GM04503 (cell line): ENCODE measurements at regions not wholly inside any gene's neighbourhood (a gene's known extent, or its start where the extent isn't known, plus 50 kb on each side); places are given as distances from the start of the nearest gene placed in this dataset.
"Not testable (repeated sequence)": the region's sequence is repeated elsewhere in the genome, so short reads cannot be mapped to it uniquely, and the experiment has no call there.

Experiments used
- DNase-seq: peaks from one replicate; pipeline ENCODE4 v3.0.0-alpha.2; 2012; ENCODE audit warnings: low read depth

DNA sequence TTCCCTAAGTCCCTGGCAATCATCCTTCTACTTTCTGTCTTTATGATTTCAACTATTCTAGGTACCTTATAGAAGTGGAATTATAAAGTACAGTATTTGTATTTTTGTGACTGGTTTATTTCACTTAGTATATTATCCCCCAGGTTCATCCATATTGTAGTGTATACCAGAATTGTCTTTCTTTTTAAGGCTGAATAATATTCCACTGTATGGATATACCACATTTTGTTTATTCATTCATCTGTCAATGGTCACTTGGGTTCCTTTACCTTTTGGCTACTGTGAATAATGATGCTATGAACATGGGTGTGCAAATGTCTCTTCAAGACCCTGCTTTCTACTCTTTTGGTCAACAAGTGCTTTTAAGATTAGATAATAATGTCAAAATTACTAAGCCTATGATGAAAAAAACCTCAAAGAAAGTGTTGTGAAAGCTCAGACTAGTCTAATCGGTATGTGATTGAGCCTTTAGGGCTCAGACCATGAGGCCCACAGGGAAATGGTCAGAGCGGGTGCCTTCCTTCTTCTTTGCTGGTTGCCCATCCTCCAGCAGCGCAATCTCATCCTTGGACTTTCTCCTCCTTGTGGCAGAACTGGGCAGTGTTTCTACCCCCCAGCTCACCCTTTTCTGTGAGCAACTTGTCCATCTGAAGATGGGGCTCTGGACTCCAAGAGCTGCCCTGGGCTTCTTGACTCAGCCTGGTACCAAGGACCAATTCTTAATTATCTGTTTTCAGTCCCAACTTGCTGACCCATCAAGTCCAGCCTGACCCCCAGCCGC is 105.4 kb downstream of the TTC8 start:
- DNase-seq: no peak

DNA sequence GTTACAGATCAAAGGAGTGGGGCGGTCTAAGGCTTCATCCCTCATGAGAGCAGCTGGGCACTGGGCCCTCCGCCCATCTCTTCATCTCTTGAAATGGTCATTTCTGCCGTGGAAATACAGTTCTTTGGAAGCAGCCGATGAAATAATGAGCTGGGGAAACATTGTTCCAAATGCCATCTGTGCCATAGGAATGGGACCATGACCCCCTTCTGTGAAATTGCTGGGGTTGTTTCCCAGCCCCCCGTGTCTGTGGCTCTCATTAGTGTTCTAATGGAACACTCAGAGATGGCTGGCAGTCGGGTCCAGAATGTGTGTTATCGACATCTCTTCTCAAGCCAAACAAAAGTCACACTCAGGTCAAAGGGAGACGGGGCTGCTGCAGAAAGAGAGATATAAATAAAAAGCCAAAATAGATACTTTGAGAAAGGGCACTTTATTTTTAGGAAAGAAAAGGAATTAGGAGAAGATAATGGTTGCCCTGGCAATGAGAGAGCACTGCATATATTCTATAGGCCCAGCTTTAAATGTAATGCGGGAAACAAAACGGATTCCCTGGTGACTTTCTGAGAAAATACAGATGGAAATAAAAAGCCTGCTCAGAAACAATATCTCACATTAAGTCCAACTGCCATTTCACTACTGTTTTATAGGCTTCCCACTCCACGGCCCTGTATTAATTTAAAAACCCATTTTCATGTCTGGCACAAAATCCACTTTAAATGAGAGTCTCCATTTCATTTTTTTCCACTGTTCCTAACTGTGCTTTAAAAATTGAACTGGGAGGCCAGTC is 107.1 kb downstream of the TTC8 start:
- no peak for DNase-seq

DNA sequence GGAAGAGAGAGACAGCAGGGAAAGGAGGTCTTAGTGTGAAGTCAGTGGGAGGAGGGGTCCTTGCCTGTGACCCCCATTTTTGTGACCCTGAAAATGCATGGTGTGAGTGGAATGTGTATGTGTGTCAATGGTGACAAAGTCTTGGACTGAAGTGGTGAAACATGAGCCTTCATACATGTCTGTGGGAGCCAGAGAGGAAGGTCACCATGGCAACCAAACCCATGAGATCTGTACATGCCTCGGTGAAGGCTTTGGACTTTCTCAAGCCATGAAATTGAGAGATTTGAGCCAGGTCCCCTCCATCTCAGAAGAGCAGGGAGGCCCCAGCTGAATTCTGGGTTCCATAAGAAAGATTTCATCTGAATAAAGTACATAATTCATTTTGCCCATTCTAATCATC is 108.7 kb downstream of the TTC8 start:
- no peak for DNase-seq

- peak; percentile 4 for DNase-seq
Observed at GRCh38 chr14:88934351-88934806, 109.9 kb downstream of the TTC8 start.

- DNase-seq: no peak
Observed at GRCh38 chr14:88935083-88935482, 110.6 kb downstream of the TTC8 start.

GRCh38 chr14:88937706-88938105 is 113.3 kb downstream of the TTC8 start:
- no peak for DNase-seq

- no peak for DNase-seq
Observed at GRCh38 chr14:88940671-88941070, 116.2 kb downstream of the TTC8 start.

GRCh38 chr14:88941414-88941813 is 117.0 kb downstream of the TTC8 start:
- DNase-seq: no peak

GRCh38 chr14:88947646-88948598 is 123.5 kb downstream of the TTC8 start:
- no peak for DNase-seq

DNA sequence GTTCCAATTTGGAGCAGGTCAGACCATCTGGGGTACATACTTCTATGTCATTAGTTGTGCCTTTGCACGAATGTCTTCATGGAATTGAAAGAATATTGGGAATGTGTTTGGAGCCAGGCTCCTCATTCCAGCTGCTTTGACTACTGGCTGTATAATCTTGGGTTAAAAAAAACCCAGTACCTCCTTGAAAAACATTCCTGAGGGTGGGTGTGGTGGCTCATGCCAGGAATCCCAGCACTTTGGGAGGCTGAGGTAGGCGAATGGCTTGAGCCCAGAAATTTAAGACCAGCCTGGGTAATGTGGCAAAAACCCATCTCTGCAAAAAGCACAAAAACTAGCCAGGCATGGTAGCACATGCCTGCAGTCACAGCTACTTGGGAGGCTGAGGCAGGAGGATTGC is 125.6 kb downstream of the TTC8 start:
- DNase-seq: no peak

DNA sequence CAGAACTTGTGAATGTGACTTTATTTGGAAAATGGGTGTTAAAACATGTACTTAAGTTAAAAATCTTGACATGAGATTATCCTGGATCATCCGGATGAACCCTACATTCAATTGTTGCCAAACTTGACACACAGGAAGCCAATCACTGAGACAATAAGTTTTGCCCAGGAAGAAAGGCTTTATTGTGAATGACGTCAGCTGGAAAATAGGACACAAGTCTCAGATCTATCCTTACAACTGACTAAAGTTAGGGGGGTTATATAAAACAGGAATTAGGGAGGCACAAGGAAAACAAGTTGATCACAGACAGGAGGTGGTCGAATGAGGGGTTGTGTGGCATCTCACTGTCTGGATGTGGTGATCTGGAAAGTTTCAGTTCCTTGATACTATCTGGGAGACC is 126.9 kb downstream of the TTC8 start:
- DNase-seq: no peak

DNA sequence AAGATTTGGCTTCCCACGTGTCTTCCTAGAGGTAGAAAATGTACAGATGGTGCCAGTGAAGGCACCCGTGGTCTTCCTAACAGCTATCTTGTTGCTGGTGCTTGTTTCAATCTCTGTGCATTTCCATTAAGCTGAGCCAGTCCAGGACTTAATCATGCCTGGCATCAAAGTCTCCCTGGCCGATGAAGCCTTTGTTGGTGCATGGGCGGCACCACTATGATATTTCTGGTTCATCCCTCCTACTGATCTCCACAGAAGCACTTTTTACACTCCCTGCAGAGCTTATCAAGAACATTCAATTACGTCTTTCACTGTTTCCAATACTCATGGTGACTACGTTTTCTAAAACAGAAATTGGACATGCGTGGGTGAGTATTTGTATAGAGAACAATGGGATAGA is 128.4 kb downstream of the TTC8 start:
- DNase-seq: no peak

- DNase-seq: no peak
Observed at GRCh38 chr14:88955455-88955854, 131.0 kb downstream of the TTC8 start.

DNA sequence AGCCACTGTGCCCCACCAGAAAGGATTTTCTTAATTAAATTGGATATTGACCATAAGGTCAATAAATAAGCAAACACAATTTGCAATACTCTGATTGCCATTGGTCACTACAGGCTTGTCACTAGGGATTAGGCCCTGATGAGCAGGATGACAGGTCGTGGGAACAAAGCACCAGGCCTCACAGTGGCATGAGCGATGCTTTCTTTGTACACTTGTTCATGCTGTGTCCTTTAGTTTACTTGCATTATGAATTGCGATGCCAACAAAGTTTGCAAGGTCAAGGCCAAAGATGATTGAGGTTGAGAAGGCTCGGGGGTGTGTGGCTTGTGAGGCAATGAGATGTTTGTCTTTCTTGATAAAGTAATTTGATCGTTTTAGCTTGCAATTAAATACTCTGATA is 136.0 kb downstream of the TTC8 start:
- DNase-seq: no peak

GRCh38 chr14:88961214-88961613 is 136.8 kb downstream of the TTC8 start:
- DNase-seq: no peak

DNA sequence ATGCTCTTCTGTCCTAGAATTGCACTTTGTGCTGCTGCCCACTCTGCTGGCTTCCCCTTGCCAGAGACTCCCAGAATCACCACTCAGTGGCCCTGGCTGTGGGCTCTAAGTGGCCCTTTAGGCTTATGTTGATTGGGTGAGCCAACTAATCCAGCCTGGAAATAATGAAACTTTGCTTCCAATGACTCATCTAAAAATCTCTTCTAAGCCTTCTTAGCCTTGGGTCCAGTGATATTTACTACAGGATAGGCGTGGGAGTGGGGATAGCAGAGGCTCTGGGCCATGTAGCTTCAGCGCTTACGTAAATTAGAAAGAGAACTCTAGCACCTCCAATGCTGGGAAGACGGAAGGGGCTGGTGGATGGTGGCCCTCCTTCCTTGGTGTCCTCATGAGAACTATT is 137.9 kb downstream of the TTC8 start:
- DNase-seq: no peak

DNA sequence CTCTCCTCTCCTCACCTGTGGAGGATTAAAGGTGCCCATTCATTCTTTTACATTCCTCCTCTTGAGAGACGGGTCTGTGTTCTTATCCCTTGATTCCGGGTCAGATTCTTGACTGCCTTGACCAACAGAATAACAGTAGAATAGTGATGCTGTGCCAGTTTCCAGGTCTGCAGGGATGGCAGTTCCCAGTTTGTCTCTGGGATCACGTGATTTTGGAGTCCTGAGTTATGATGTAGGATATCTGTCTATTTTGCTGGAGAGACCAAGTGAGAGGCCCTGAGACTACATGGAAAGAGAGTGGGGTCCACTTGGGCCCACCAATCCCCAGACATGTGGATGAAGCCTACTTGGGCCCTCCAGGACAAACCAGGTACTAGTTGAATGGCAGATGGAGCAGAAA is 142.8 kb downstream of the TTC8 start:
- DNase-seq: no peak

DNA sequence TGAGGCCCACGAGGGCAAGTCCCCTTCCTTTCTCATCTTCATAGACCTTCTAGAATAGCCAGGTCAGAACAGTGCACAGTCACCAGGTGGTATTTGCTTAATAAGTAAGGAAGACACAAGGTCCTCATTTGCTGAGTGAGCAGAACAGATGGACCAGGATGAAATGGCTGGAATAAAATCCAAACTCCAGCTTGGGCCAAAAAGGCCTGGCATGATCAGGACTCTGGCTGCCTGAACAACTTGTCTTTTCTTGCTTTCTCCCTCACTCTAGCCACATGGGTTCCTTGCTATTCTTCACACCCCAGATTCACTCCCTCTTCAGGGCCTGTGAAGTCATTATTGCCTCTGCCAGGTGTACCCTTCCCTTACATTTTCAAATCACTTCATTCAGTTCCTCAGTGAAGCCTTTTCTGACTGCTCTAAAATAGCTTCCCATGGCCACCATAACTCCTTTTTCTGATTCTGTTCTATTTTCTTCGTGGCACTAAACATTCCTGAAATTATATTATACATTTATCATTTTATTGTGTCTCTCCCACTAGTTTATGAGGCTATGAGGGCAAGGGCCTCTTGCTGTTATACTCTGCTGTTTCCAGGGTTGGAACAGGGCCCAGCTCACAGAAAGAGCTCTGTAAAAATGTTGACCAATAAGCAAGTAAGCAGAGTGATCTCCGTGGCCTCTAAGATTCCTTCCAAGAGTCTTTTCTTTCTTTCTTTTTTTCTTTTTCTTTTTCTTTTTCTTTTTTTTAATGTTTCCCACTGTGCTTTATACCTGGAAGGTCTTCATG is 150.8 kb downstream of the TTC8 start:
- no peak for DNase-seq

GRCh38 chr14:88975926-88976325 is 151.5 kb downstream of the TTC8 start:
- DNase-seq: no peak

- DNase-seq: not testable (repeated sequence)
Observed at GRCh38 chr14:88980907-88981306, 156.5 kb downstream of the TTC8 start.

DNA sequence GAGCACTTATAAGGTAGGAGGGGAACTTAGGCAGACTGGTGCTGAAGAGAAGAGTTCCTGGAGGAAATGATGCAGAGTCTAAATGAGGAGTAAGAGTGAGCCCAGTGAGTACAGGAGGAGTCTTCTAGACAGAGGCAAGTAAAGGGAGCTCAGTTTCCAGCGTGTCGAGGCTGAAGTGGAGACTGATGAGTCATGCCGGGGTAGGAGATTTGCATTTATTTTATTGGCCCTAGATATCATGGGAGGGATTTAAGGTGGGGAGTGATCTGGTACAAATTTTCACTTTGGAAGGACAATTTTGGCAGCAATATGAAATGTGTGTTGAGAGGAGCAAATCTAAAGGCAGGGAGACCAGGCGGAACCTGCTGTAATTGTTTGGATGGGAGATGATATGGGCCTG is 157.5 kb downstream of the TTC8 start:
- DNase-seq: no peak
